DND-41 (cell line): ENCODE measurements at regions not wholly inside any gene's neighbourhood (a gene's known extent, or its start where the extent isn't known, plus 50 kb on each side); places are given as distances from the start of the nearest gene placed in this dataset.

Experiments used
- CTCF ChIP-seq: IDR thresholded peaks from 2 replicates; pipeline ENCODE4 v1.5.1; 2012; ENCODE audit warnings: borderline replicate concordance, low read length, moderate library complexity, mild to moderate bottlenecking; ENCODE audit not compliant: poor library complexity, severe bottlenecking; ENCODE audit errors: extremely low read depth
- EZH2 ChIP-seq: IDR thresholded peaks from 3 replicates; pipeline ENCODE4 v1.6.1; 2012; ENCODE audit warnings: borderline replicate concordance, low read depth, mild to moderate bottlenecking, moderate library complexity, low read length, inconsistent platforms; ENCODE audit not compliant: severe bottlenecking

GRCh38 chr13:90402102-90402501 lies 945.4 kb upstream of the MIR17HG start:
- TF ChIP-seq EZH2 (no peak), CTCF (no peak)
